ENCODE measurements at regions not wholly inside any gene's neighbourhood (a gene's known extent, or its start where the extent isn't known, plus 50 kb on each side); places are given as distances from the start of the nearest gene placed in this dataset.

- no peaks in the 10 kb centered on the region for H3K9me2 ChIP-seq (replicated peaks; ENCODE audit: insufficient read depth, low read length)
- no peaks in the 10 kb centered on the region for H4K20me1 ChIP-seq (ENCODE audit: insufficient read depth, low read length)
- TF ChIP-seq EZH2phosphoT487 (IDR thresholded peaks at IDR 0.05; ENCODE audit: low read length), result no peak
- TF ChIP-seq CTCF (IDR thresholded peaks at IDR 0.05; ENCODE audit: low read length), result no peak
- TF ChIP-seq EZH2 (optimal IDR thresholded peaks at IDR 0.05; ENCODE audit: low read depth, low read length), result no peak
- no peak overlapping the region for H3K9ac ChIP-seq (ENCODE audit: low read length)
- no peaks in the 10 kb centered on the region for H3K27me3 ChIP-seq (replicated peaks; ENCODE audit: insufficient read depth, low read length)
- no peaks in the 10 kb centered on the region for H3K9me3 ChIP-seq (replicated peaks; ENCODE audit: insufficient read depth, low read length)
- H3F3A ChIP-seq (ENCODE audit: insufficient read depth, low read length), result no peaks in the 10 kb centered on the region
- H3K79me2 ChIP-seq (ENCODE audit: low read length), result no peaks in the 10 kb centered on the region
- no peak overlapping the region for H3K4me2 ChIP-seq (ENCODE audit: low read depth, low read length)
- H3K4me1 ChIP-seq (ENCODE audit: low read length), result no peaks in the 10 kb centered on the region
- no peak for DNase-seq
- no peak overlapping the region for H3K27ac ChIP-seq (ENCODE audit: low read length)
- no peaks in the 10 kb centered on the region for H3K36me3 ChIP-seq (replicated peaks; ENCODE audit: insufficient read depth, low read length)
- H3K4me3 ChIP-seq (ENCODE audit: low read length), result no peak overlapping the region
- H2AFZ ChIP-seq (ENCODE audit: low read length), result no peak overlapping the region
Measured at GRCh38 chr1:219759095-219759494, 146.2 kb upstream of the ZC3H11B start.

- no peak for TF ChIP-seq EZH2 (optimal IDR thresholded peaks at IDR 0.05; ENCODE audit: low read depth, low read length)
- no peak for TF ChIP-seq EZH2phosphoT487 (IDR thresholded peaks at IDR 0.05; ENCODE audit: low read length)
- TF ChIP-seq CTCF (IDR thresholded peaks at IDR 0.05; ENCODE audit: low read length), result no peak
Measured at GRCh38 chr1:219757890-219758289, 145.0 kb upstream of the ZC3H11B start.

GRCh38 chr1:219755234-219755633 lies 142.3 kb upstream of the ZC3H11B start:
- H3K9me3 ChIP-seq (replicated peaks; ENCODE audit: insufficient read depth, low read length), result no peaks in the 10 kb centered on the region
- TF ChIP-seq EZH2 (optimal IDR thresholded peaks at IDR 0.05; ENCODE audit: low read depth, low read length), result no peak
- TF ChIP-seq EZH2phosphoT487 (IDR thresholded peaks at IDR 0.05; ENCODE audit: low read length), result no peak
- TF ChIP-seq CTCF (IDR thresholded peaks at IDR 0.05; ENCODE audit: low read length), result no peak
- no peaks in the 10 kb centered on the region for H3K27me3 ChIP-seq (replicated peaks; ENCODE audit: insufficient read depth, low read length)
- H3K36me3 ChIP-seq (replicated peaks; ENCODE audit: insufficient read depth, low read length), result no peaks in the 10 kb centered on the region
- no peak overlapping the region for H3K9ac ChIP-seq (ENCODE audit: low read length)
- no peaks in the 10 kb centered on the region for H3K4me1 ChIP-seq (ENCODE audit: low read length)
- no peak overlapping the region for H3K27ac ChIP-seq (ENCODE audit: low read length)
- no peaks in the 10 kb centered on the region for H3K9me2 ChIP-seq (replicated peaks; ENCODE audit: insufficient read depth, low read length)
- H2AFZ ChIP-seq (ENCODE audit: low read length), result no peak overlapping the region
- H3K4me2 ChIP-seq (ENCODE audit: low read depth, low read length), result no peak overlapping the region
- no peak for DNase-seq
- no peaks in the 10 kb centered on the region for H3F3A ChIP-seq (ENCODE audit: insufficient read depth, low read length)
- no peaks in the 10 kb centered on the region for H3K79me2 ChIP-seq (ENCODE audit: low read length)
- H3K4me3 ChIP-seq (ENCODE audit: low read length), result no peak overlapping the region
- no peaks in the 10 kb centered on the region for H4K20me1 ChIP-seq (ENCODE audit: insufficient read depth, low read length)

More at GRCh38 chr1:219757890-219758289, 145.0 kb upstream of the ZC3H11B start:
- no peaks in the 10 kb centered on the region for H3K79me2 ChIP-seq (ENCODE audit: low read length)
- no peak overlapping the region for H2AFZ ChIP-seq (ENCODE audit: low read length)
- H3K4me3 ChIP-seq (ENCODE audit: low read length), result no peak overlapping the region
- H3K4me1 ChIP-seq (ENCODE audit: low read length), result no peaks in the 10 kb centered on the region
- no peaks in the 10 kb centered on the region for H3K36me3 ChIP-seq (replicated peaks; ENCODE audit: insufficient read depth, low read length)
- H3K9me3 ChIP-seq (replicated peaks; ENCODE audit: insufficient read depth, low read length), result no peaks in the 10 kb centered on the region
- no peaks in the 10 kb centered on the region for H3K9me2 ChIP-seq (replicated peaks; ENCODE audit: insufficient read depth, low read length)
- no peaks in the 10 kb centered on the region for H4K20me1 ChIP-seq (ENCODE audit: insufficient read depth, low read length)
- H3K4me2 ChIP-seq (ENCODE audit: low read depth, low read length), result no peak overlapping the region
- no peaks in the 10 kb centered on the region for H3K27me3 ChIP-seq (replicated peaks; ENCODE audit: insufficient read depth, low read length)
- no peak for DNase-seq
- H3K9ac ChIP-seq (ENCODE audit: low read length), result no peak overlapping the region
- no peak overlapping the region for H3K27ac ChIP-seq (ENCODE audit: low read length)
- no peaks in the 10 kb centered on the region for H3F3A ChIP-seq (ENCODE audit: insufficient read depth, low read length)

Measured in MM.1S (cell line).